ENCODE measurements at regions not wholly inside any gene's neighbourhood (a gene's known extent, or its start where the extent isn't known, plus 50 kb on each side); places are given as distances from the start of the nearest gene placed in this dataset.
A peak's percentile ranks its signal among the peaks of the same experiment; 100 is the strongest.

DNA sequence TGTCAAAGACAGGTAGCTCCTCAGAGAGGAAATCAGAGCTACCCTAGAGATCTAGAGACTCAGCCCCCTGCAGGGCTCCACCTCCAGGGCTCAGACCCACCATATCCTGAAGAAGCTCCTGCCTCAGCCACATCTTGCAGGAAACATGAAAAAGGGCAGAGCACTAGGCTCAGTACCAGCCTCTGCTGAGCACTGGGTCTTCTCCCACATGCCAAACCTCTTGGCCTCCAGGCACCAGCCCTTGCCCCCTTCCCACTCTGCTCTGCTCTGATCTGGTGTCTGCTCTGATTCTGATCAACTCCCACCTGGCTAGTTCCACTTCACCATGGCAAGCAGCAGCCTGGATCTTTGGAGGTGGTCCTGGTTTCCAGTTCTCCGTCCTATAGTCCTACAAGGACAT is 114.3 kb upstream of the SLC66A3 start:
- H3K4me1 ChIP-seq = no peaks in the 10 kb centered on the region
- H3K27me3 ChIP-seq = no peaks in the 10 kb centered on the region
- intact Hi-C loops (cut with DNase I) = no loop called here
- no peak overlapping the region for H3K4me3 ChIP-seq
- peaks cover 5% of the 10 kb centered on the region for H3K9me3 ChIP-seq
- H3K36me3 ChIP-seq = no peaks in the 10 kb centered on the region
- DNase-seq (ENCODE audit: extremely low spot score in 2 of 2) = peak; percentile 37 to 49
- H3K27ac ChIP-seq = no peak overlapping the region
- no peak for TF ChIP-seq POLR2AphosphoS5 (IDR thresholded peaks at IDR 0.05; ENCODE audit: insufficient read depth in 1 of 2, low read depth in 1 of 2)
- no peak for TF ChIP-seq POLR2A (IDR thresholded peaks at IDR 0.05)
- TF ChIP-seq, protein P1, sequence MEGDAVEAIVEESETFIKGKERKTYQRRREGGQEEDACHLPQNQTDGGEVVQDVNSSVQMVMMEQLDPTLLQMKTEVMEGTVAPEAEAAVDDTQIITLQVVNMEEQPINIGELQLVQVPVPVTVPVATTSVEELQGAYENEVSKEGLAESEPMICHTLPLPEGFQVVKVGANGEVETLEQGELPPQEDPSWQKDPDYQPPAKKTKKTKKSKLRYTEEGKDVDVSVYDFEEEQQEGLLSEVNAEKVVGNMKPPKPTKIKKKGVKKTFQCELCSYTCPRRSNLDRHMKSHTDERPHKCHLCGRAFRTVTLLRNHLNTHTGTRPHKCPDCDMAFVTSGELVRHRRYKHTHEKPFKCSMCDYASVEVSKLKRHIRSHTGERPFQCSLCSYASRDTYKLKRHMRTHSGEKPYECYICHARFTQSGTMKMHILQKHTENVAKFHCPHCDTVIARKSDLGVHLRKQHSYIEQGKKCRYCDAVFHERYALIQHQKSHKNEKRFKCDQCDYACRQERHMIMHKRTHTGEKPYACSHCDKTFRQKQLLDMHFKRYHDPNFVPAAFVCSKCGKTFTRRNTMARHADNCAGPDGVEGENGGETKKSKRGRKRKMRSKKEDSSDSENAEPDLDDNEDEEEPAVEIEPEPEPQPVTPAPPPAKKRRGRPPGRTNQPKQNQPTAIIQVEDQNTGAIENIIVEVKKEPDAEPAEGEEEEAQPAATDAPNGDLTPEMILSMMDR (IDR thresholded peaks at IDR 0.05) = no peak

DNA sequence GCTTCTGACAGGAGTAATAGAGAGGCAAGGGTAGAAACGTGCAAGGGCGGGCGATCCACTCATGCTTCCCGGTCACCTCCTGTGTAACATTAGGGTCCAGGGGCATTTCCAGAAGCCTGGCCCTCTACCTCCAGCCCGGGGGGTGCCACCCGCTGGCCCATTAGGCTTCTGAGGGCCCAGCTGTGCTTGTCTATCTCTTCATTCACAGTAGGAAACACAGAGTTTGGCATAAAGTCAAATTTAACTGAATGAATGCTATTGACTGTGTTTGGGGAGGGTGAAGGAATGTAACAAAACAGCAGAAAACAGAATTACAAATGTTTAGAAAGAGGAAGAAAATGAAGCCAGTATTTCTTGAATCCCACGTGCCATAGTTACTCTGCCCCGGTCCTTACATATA is 112.4 kb upstream of the SLC66A3 start:
- Histone ChIP-seq H3K36me3 (no peaks in the 10 kb centered on the region), H3K4me1 (no peaks in the 10 kb centered on the region), H3K27ac (no peak overlapping the region), H3K27me3 (no peaks in the 10 kb centered on the region), H3K4me3 (no peak overlapping the region), H3K9me3 (peaks cover 5% of the 10 kb centered on the region)
- peak in 1 of 2 donors; percentile 47 for DNase-seq (ENCODE audit: extremely low spot score in 2 of 2)
- intact Hi-C loops (cut with DNase I) = no loop called here
- TF ChIP-seq, protein P1 (IDR thresholded peaks at IDR 0.05) = no peak
- TF ChIP-seq POLR2A (IDR thresholded peaks at IDR 0.05) (no peak), POLR2AphosphoS5 (IDR thresholded peaks at IDR 0.05; ENCODE audit: insufficient read depth in 1 of 2, low read depth in 1 of 2) (no peak)

DNA sequence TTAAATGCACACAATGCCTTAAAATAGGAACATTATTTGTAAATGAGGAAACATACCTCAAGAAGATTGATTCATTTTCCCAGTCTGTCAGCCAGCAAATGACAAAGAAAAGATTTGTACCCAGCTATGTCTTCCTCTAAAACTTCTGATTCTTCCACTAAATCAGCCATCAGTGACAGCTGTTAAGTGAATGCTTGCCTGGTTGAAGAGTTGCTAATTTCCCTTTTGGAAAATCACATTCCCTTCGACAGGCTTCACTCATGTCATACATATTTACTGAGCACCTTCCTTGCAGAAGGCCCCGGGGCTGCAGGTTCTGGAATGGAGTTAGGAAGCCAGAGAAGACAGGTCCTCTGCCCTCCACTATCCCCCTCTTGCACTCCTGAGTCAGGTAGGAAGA is 112.0 kb upstream of the SLC66A3 start:
- no peak overlapping the region for H3K4me3 ChIP-seq
- H3K9me3 ChIP-seq = peaks cover 5% of the 10 kb centered on the region
- peak in 1 of 2 donors; percentile 11 for DNase-seq (ENCODE audit: extremely low spot score in 2 of 2)
- H3K36me3 ChIP-seq = no peaks in the 10 kb centered on the region
- no peak overlapping the region for H3K27ac ChIP-seq
- intact Hi-C loops (cut with DNase I) = no loop called here
- no peaks in the 10 kb centered on the region for H3K4me1 ChIP-seq
- TF ChIP-seq POLR2AphosphoS5 (IDR thresholded peaks at IDR 0.05; ENCODE audit: insufficient read depth in 1 of 2, low read depth in 1 of 2) = no peak
- TF ChIP-seq, protein P1 (IDR thresholded peaks at IDR 0.05) = no peak
- no peak for TF ChIP-seq POLR2A (IDR thresholded peaks at IDR 0.05)
- no peaks in the 10 kb centered on the region for H3K27me3 ChIP-seq

DNA sequence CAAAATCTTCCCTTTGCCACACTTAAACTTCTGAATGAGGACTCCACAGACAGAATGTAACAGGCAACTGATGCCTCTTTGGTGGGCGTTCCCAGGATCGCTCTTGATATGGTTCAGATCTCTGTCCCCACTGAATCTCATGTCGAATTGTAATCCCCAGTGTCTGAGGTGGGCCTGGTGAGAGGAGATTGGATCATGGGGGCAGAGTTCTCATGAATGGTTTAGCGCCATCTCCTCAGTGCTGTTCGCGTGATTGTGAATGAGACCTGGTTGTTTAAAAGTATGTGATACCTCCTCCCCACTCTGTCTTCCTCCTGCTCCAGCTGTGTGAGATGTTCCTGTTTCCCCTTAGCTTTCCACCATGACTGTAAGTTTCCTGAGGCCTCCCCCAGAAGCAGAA is 111.1 kb upstream of the SLC66A3 start:
- Histone ChIP-seq H3K9me3 (peaks cover 4% of the 10 kb centered on the region), H3K27me3 (no peaks in the 10 kb centered on the region), H3K36me3 (no peaks in the 10 kb centered on the region), H3K4me1 (no peaks in the 10 kb centered on the region), H3K27ac (no peak overlapping the region), H3K4me3 (no peak overlapping the region)
- intact Hi-C loops (cut with DNase I) = no loop called here
- no peak for DNase-seq (ENCODE audit: extremely low spot score in 2 of 2)
- TF ChIP-seq, protein P1 (IDR thresholded peaks at IDR 0.05) = no peak
- no peak for TF ChIP-seq POLR2AphosphoS5 (IDR thresholded peaks at IDR 0.05; ENCODE audit: insufficient read depth in 1 of 2, low read depth in 1 of 2)
- no peak for TF ChIP-seq POLR2A (IDR thresholded peaks at IDR 0.05)

DNA sequence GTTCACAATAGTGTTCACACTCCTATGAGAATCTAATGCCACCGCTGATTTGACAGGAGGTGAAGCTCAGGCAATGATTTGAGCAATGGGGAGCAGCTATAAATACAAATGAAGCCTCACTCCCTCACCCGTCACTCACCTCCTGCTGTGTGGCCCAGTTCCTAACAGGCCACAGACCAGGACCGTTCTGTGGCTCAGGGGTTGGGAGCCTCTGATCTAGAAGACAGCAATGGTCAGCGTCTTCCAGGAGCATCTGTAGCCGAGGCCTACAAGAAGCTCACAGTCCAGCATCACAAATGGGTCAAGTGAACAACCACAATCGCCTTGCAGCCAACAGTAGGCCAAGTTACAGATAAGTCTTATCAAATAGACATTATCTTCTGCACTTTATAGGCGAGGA is 110.0 kb upstream of the SLC66A3 start:
- H3K27me3 ChIP-seq = no peaks in the 10 kb centered on the region
- no peak overlapping the region for H3K4me3 ChIP-seq
- H3K36me3 ChIP-seq = no peaks in the 10 kb centered on the region
- no peak overlapping the region for H3K27ac ChIP-seq
- TF ChIP-seq POLR2AphosphoS5 (IDR thresholded peaks at IDR 0.05; ENCODE audit: insufficient read depth in 1 of 2, low read depth in 1 of 2) (no peak), POLR2A (IDR thresholded peaks at IDR 0.05) (no peak)
- TF ChIP-seq, protein P1 (IDR thresholded peaks at IDR 0.05) = no peak
- intact Hi-C loops (cut with DNase I) = no loop called here
- no peaks in the 10 kb centered on the region for H3K4me1 ChIP-seq
- no peaks in the 10 kb centered on the region for H3K9me3 ChIP-seq
- DNase-seq (ENCODE audit: extremely low spot score in 2 of 2) = no peak
